NCI-H2081 (cell line): ENCODE measurements at regions not wholly inside any gene's neighbourhood (a gene's known extent, or its start where the extent isn't known, plus 50 kb on each side); places are given as distances from the start of the nearest gene placed in this dataset.

Experiments
- DNase-seq, 2 experiments: peaks; one replicate each; lab custom pipeline; 2025; lab: John Stamatoyannopoulos, UW

DNA sequence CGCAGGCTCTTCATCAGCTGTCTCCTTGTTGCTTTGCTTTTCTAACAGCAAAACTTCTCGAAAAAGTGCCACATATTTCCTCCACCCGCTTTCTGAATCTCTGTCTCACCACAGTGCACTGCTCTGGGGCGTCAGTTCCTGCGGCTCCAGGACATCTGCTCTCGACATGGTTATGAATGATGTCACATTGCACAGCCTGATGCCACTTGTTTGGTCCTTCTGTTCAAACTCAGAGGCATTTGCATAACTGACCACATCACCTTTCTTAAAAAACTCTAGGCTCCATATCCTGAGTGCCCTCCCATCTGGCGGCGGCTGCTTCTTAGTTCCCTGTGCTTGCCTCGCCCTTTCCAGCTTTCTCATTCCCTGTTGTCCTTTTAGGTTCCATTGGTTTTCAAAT is 469.3 kb upstream of the COBL start:
- no peak for DNase-seq

DNA sequence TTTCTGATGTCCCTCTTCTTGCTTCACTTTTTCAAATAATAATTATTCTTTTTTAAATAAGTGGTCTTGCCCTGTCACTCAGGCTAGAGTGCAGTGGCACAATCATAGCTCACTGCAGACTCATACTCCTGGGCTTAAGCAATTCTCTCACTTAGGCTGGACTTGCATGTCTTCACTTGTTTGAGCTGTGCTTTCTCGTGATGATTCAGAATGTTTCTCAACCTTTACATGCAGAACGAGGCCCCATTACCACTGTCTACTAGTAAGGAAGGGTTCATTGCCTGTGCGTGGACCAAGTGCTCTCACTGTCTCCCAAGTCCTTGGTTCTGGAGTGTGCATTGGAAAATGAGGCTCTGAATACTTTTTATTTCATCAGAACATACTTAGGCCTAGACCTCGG is 468.6 kb upstream of the COBL start:
- DNase-seq = no peak

DNA sequence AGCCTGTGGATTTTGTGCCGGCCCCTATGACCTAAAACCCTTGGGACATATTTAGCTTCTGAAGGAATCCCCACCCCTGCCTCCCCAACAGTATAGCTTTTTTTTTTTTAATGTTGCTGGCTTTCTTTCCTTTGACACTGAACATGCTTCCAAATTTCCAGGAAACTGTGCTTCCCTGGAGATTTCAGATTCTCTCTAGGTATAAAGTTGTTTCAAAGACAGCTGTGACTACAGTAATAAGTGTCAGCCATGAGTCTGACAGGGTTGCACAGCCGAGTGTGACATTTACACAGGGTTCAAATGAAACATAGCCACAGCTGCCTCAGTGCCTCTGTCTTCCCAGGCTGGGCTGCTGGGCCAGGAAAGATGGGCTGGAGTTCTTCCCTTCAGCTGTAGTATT is 466.6 kb upstream of the COBL start:
- no peak for DNase-seq

DNA sequence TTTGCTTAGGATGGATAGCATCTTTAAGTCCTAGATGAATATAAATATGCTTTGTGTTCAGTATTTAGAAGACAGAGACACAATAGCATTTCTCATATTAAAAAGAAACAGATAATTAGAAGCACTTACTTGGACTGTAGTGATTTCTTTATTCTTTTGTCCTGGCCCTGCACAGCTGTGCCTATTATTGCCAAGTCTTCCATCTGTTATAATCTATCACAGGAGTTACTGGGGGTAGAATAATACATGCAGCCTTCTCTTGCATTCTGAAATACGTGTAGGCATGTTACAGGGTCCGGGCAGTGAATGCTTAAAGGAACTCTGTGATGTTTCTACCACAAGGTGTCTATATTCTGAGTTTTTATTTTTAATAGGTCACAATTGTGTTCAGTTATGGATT is 461.5 kb upstream of the COBL start:
- DNase-seq = no peak

DNA sequence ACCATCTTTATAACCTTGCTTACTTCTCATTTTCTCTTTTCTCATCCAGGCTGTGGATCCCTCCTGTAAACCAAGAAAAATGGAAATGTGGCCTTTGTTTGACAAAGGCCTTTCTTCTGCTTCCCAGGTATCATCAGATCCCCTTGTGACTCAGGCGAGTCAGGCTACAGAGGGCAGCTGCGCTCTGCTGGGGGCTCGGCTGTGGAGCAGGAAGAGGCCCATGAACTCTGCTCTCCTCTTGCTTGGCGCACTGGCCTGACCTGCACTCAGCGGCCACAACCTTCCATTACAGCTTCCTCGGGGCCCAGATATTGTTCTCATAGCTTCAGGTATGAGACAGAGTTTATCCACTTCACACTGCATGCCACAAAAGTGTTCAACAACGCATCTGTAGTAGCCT is 457.6 kb upstream of the COBL start:
- no peak for DNase-seq

DNA sequence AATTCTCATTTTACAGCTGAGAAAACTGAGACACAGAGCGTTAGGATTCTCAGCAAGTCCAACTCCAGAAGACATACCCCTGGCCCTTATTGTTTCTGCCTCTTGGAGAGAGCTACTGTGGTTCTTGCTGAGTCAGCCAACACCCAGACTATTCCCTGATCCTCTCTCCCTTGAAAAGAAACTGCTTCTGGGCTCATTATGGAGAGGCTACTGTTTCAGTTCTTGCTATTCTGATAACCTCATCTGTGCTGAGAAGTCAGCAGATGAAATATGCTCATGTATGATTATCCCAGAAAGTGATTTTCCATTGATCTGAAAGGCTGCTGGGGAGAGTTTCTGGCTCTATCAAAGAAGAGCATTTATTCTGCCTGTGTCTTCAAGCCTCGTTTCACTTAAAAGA is 455.6 kb upstream of the COBL start:
- no peak for DNase-seq

DNA sequence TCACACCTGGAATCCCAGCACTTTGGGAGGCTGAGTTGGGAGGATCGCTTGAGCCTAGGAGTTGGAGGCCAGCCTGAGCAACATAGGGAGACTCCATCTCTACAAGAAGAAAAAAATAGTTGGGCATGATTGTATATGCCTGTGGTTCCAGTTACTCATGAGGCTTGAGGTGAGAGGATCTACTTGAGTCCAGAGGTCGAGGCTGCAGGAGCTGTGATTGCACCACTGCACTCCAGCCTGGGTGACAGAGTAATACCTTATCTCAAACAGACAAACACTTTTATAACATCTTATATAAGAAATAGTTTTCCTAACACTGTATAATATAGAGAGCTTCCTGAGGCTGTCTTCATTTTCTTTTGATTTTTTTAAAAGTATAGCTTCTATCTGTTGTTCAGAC is 448.4 kb upstream of the COBL start:
- DNase-seq = no peak

DNA sequence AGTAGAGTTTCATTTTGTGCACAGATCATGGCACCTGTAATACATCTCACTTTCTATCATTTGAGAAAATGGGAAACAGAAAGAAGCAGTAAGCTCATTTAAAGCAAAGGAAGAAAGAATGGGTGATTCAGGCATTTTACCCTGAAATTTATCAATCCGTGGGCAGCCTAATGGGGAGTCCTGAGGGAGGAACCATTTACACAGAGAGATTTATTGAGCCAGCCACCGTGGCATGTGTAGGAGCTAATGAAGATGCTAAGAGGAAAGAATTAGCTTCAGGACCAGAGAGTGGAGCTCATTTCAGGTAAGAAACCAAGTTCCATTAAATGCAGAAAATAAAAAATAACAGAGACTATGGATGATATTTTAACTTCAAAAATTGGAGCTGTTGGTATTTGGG is 443.4 kb upstream of the COBL start:
- DNase-seq = no peak

DNA sequence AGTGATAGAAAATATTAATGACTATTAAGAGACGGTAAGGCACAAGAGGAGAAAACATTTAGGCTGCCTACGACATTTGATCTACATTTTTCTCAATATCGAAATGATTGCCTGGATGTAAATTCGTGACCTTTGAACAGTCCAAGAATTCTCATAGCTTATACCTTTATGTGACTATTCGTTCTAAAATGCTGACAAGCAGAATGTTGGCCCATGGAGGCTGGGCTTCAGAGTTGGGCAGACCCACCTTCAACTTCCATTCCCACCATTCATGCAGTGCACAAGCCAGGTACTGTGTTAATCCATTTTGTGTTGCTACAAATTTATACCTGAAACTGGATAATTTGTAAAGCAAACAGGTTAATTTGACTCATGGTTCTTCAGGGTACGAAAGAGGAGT is 441.4 kb upstream of the COBL start:
- DNase-seq = no peak

DNA sequence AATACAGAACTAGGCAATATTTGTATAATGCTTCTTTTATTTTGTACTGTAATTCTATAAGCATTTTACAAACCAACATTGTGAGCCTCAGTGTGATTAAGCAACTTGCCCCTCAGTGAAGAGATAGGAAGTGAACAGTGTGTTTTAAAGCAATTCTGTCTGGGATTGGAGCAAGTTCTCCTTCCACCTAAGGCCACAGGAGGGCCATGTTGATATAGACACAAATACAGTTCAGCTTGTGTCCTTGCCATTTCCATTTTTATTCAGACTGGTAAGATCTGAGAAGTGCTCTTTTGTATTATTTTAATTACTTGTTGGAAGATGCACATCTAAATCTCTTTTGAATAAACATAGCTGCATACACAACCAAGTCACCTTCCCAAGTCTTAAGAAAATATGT is 416.3 kb upstream of the COBL start:
- DNase-seq = no peak

DNA sequence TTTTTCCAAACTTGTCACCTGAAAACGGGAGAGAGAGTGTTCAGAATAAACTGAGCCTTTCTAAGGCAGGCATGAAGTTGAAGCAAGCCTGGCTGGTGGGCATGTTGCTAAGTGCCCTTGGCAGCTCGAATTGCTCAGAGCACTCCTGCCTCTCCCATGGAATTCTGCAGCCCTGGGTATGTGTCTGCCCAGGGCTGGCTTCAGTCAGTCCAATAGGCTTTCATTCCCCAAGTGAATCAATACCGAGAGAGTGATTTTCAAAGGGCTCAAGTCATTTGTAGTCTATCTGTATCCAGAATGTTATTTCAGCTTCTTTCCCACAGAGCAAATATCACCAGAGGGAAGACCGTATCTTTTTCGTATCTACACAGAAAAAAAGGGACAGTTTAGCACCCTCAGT is 415.5 kb upstream of the COBL start:
- DNase-seq = no peak

DNA sequence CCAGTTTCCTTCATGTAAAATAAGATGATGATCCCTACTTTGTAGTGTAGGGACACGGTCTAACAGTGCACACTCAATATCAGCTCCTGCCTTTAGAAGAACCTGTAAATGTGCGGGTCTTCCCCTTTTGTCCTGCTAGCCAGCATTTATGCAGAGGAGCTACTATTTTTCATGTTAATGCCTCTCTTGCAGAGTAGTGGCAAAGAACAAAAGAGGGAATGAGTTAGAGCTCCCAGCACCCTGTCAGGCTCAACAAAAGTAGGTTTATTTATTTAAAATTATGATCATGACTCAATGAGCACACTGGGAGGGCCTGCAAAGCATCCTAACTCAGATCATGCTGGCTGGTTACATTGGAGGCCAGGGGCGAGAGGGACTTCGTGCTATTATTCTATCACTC is 414.5 kb upstream of the COBL start:
- DNase-seq = no peak

DNA sequence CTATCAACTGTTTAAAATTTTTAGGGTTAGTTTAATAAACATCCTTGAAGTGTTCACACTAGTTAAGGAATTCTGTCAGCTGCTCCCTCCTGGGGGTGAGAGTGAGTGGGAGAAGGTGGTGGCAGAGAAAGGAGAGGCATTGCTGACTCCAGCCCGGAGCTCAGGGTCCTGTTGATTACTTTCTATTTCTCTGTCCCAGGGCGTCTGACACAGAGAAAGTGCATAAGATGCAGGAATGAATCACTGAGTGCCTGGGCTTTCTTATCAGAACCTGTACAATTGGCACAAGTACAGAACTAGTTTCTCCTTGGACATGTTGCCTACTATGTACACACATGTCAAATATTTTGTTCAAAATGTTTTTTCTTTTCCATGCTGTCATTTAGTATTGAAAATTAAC is 410.8 kb upstream of the COBL start:
- no peak for DNase-seq

DNA sequence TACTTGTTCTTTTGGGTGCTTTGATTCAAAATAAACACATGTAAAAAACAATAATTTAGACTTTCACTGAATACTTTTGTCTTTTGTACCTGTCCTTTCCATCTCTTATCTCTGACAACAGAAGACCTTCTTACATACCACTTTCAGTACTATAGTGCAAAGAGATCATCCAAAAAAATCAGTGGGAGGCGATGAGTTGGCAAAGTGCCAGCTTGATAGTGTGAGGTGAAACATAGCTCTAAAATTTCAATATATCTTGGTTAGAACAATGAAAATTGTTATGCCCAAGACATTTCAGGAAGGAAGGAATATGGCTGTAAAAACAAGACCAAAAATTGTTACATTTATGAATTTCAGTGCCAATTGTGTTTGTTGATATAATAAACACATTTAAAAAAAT is 390.2 kb upstream of the COBL start:
- no peak for DNase-seq

DNA sequence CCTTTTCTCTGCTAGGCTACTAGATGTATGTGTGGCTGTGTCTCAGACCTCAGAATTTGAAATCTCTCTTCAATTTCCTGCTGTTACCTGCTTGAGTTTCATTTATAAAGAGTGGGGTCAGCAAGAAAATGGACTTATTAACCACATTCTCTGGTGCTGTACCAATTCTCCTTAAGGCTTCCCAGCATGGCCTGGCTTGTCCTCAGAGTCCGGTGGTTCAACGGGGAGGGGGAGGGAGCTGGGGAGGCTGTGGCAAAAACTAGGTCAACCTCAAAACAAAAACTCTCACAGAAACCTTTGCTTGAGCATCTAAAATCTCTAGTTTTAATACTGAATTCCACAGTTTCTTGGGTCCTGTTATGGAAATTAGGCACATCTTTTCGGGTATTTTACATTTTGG is 389.1 kb upstream of the COBL start:
- no peak for DNase-seq

DNA sequence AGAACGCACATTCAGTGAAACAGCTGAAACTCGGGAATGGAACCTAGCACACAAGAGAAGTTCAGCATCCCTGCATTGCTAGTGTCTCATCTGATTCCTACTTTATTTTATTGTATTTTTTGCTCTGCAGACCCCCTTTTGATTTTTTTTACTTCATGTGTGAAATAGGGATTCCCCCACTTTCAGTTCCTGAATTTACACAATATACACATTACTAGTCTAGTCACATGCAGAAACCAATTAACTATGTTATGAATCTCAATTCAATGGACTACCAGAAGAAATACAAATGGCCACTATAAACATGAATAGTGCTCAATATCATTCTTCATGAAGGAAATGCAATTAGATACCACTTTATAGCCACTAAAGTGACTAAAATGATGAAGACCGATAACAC is 386.1 kb upstream of the COBL start:
- no peak for DNase-seq

DNA sequence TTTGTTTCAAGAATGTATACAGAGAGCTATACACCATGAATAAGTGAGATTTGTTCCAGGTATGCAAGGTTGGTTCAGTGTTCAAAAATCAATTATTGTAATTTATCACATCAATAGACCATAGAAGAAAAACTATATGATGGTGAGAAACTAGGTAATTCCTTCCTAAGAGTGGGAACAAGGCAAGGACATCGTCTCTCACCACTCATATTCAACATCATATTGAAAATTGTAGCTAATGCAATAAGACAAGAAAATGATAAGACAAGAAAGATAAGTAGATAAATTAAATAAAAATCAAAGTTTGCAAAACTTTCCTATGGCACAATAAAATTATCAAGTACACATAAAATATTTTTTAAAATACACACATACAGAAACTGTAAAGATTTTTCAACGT is 385.3 kb upstream of the COBL start:
- DNase-seq = no peak

DNA sequence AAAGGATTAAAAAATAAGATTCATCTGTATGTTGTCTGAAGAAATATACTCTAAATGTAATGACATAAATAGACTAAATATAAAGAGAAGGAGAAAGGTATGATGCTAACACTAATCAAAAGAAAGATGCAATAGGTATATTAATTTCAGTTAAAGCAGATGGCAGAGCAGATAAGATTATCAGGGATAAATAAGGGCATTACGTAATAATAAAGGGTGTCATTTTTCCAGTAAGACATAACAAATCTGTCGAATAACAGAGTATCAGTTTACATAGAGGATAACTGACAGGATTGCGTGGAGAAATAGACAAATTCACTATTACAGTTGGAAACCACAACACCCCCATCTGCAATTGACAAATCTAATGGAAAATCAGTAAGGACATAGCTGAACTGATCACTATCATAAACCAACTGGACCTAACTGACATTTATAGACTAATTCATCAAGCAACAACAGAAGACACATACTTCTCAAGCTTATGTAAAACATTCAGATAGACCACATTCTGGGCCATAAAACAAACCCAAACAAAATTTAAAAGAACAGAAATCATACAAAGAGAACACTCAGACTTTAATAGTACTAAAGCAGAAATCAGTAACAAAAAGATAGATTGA is 384.1 kb upstream of the COBL start:
- DNase-seq = no peak

DNA sequence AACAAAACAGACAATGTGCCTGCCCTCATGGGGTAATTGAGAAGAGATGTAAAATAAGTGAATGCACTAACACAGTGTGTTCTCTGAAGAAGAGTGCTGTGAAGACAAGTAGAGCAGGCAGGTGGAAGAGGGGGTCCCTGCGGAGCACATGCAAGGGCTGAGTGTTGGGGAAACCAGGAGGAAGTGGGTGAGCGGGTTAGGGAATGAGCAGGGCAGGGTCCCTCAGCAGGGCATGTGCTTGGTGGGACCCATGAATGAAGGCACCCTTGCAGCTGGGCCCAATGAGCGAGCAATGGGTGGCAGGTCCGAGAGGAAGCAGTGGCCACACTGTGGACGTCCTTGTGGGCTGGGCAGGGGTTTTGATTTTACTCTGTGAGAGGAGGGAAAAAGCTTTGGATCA is 376.6 kb upstream of the COBL start:
- no peak for DNase-seq

DNA sequence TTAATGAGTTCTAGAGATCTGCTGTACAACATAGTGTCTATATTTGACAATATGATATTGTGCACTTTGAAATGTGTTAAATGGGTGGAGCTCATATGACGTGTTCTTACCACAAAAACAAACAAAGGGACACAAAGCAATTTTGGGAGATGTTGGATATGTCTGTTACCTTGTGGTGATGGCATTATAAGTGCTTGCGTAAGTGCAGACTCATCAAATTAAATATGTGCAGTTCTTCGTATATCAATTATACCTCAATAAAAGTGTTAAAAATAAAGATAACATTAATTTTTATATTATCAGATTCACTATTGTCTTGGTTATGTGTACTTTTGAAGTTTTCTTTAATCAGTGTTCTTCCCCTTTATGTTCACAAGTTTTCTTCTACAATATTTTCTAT is 372.9 kb upstream of the COBL start:
- DNase-seq = no peak

DNA sequence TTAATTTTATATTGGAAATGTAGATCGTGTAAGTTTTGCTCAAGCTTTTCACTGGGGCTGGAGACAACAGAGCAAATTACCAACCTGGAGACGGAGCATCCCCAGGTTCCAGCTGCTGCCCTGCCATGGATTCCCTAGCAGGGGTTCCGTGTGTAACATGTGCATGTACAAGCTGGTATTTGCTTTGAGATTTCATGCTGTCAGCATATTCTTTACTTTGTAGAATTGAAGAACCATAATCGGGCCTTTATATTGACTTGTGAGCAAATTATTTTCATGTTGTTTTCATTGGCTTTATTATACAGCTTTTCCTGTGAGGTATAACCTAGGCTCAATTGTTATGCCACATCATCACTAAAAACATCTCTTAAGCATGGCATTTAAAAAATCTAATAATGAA is 369.2 kb upstream of the COBL start:
- no peak for DNase-seq

DNA sequence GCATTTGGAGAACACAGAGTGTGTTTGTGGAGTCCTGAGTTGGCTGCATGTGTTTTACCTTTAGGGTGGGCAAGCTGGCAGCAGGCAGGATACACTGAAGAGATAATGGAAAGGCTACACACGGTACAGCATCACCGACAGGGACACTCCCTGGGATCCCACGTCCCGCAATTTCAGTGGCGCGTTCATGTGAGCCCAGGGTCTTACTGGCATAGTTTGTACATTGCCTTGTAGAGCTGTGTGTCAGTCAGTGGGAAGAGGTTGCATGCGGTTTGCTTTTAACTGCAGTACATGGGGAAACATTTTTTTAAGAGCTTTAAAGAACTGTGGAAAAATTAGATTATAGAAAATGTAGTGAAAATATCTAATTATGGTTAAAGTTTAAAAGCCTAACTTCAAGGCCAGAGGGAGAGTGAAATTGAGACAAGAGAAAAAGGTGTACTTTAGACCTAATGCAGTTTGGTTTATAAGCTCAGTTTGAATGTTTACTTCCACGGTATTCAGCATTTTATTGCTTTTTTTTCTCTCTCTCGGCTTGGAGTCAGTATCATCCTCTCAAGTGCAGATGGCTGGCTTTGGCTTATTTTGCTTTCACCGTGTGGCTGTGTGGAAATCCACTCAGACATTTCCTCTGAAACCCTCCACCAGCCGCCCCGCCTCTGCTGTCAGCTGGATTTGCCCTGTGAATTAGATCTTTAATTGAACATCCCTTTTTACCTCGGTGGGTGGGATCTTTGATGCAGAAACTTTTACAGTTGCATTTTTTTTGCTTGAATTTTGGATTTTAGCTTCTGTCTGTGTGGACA is 364.2 kb upstream of the COBL start:
- no peak for DNase-seq

DNA sequence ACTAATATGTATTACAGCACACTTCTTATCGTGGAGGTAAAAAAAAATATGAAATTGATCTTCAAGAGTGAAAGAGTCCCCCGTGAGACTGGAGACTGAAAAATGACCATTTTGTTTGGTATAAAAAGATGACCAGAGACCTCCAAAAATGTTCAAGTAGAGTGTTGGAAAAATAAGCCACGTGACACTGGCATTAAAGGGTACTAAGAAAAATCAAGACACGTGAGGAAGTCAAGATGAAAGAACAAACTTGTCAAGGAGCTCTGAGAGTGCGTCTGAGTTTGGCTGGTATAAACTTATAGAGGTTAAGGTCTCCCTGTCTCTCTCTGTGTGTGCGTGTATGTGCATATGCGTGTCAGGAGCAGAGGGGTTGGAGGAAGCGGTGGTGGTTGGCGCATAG is 362.7 kb upstream of the COBL start:
- DNase-seq = no peak

DNA sequence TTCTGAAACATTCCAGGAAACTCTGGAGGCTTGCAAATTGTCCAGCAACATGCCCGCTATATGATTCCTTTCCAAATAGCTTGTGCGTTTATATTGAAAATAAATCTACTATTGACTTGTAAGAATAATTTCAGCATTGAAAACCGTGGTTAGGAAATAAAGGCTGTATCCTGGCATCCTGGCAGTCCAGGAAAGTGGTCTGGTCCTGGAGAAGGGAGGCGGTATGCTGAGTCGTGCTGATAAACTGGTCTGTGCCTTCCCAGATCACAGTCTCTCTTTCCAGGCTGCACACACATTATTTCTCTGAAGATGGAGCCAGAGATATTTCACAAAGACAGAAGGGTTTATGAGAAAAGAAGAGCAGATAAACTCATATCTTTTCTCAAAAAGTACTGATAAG is 350.1 kb upstream of the COBL start:
- DNase-seq = no peak
